ENCODE measurements at regions not wholly inside any gene's neighbourhood (a gene's known extent, or its start where the extent isn't known, plus 50 kb on each side); places are given as distances from the start of the nearest gene placed in this dataset.

DNA sequence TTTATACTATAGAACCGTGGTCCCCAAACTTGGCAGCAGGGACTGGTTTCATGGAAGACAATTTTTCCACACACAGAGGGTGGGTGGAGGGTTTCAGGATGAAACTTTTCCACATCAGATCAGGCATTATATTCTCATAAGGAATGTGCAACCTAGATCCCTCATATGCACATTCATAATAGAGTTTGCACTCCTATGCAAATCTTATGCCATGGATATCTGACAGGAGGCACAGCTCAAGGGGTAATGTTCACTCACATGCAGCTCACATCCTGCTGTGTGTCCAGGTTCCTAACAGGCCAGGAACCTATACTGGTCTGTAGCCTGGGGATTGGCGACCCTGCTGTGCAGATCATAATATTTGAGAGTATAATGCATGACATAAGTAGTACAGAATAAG is 1802.2 kb upstream of the ACO1 start (continued):
- TF ChIP-seq RBBP5 (IDR thresholded peaks at IDR 0.05; ENCODE audit: borderline replicate concordance, low read depth, low read length) (no peak), ASH2L (IDR thresholded peaks at IDR 0.05; ENCODE audit: low read length) (no peak), RXRA (IDR thresholded peaks at IDR 0.05; ENCODE audit: insufficient read depth, low read depth, low read length) (no peak), FOSL1 (IDR thresholded peaks at IDR 0.05; ENCODE audit: insufficient read depth, low read depth, low read length) (no peak), JUND (IDR thresholded peaks at IDR 0.05; ENCODE audit: low read length) (no peak)
